ENCODE measurements at regions not wholly inside any gene's neighbourhood (a gene's known extent, or its start where the extent isn't known, plus 50 kb on each side); places are given as distances from the start of the nearest gene placed in this dataset.

- Histone ChIP-seq H3K27me3 (ENCODE audit: control insufficient read depth in 2 of 2, insufficient read depth in 2 of 2, low read length in 2 of 2) (no peaks in the 10 kb centered on the region), H3K4me3 (replicated peaks in 1 of 3; ENCODE audit: insufficient read depth in 1 of 3, low read depth in 1 of 3, low read length in 3 of 3) (no peak overlapping the region), H2AFZ (ENCODE audit: low read depth, low read length) (no peak overlapping the region), H4K20me1 (replicated peaks; ENCODE audit: control insufficient read depth, extremely low read depth, insufficient read depth, low read length) (no peaks in the 10 kb centered on the region), H3K9me1 (replicated peaks; ENCODE audit: control insufficient read depth, extremely low read depth, insufficient read depth, low read length) (no peaks in the 10 kb centered on the region), H3K4me2 (ENCODE audit: insufficient read depth, low read length) (no peak overlapping the region), H3K9me3 (replicated peaks; ENCODE audit: control insufficient read depth, insufficient read depth, low read length) (peaks cover 2% of the 10 kb centered on the region), H3K79me2 (ENCODE audit: control insufficient read depth, insufficient read depth, low read length) (no peaks in the 10 kb centered on the region), H3K4me1 (ENCODE audit: control insufficient read depth, extremely low read depth, insufficient read depth, low read length) (no peaks in the 10 kb centered on the region), H3K27ac (ENCODE audit: insufficient read depth, low read depth, low read length) (no peak overlapping the region), H3K9ac (replicated peaks; ENCODE audit: extremely low read depth, insufficient read depth, low read length) (no peak overlapping the region), H3K36me3 (ENCODE audit: control insufficient read depth in 2 of 2, extremely low read depth in 1 of 2, insufficient read depth in 2 of 2, low read length in 2 of 2) (no peaks in the 10 kb centered on the region)
- DNase-seq (ENCODE audit: low read depth, low spot score) (no peak), FAIRE-seq (no peak)
- no TSS peak for BruUV-seq (replicated peaks)
- intact Hi-C loops (cut with micrococcal nuclease) (no loop called here), dilution Hi-C loops (cut with MboI; ENCODE audit: extremely low pct_ligation_motif_present, low sequenced_read_pairs) (no loop called here)
- no peak for TF ChIP-seq EZH2 (IDR thresholded peaks at IDR 0.05; ENCODE audit: borderline replicate concordance, low read depth, low read length, severe bottlenecking)
- no peak for TF ChIP-seq CTCF (IDR thresholded peaks at IDR 0.05; ENCODE audit: extremely low read depth in 1 of 2, insufficient read depth in 1 of 2, low read depth in 1 of 2, low read length in 2 of 2)
- TF ChIP-seq JUN (IDR thresholded peaks at IDR 0.05; ENCODE audit: borderline replicate concordance, insufficient read depth, insufficient read length, low read depth) = no peak
- TF ChIP-seq FOS (IDR thresholded peaks at IDR 0.05; ENCODE audit: borderline replicate concordance, insufficient read depth, low read length) = no peak
- TF ChIP-seq MYC (IDR thresholded peaks at IDR 0.05; ENCODE audit: low read depth, low read length) = no peak
- TF ChIP-seq POLR2AphosphoS5 (IDR thresholded peaks at IDR 0.05; ENCODE audit: insufficient read depth, low read depth, low read length) = no peak
- no peak for TF ChIP-seq GATA2 (IDR thresholded peaks at IDR 0.05; ENCODE audit: insufficient read depth, insufficient read length, low read depth, low read length)
- no peak for TF ChIP-seq MAX (IDR thresholded peaks at IDR 0.05; ENCODE audit: insufficient read depth, insufficient read length)
- no peak for TF ChIP-seq POLR2A (IDR thresholded peaks at IDR 0.05; ENCODE audit: low read depth, low read length)
- CTCF ChIA-PET = no interaction called here
- POLR2A ChIA-PET = no interaction called here
Measured at GRCh38 chr12:126651133-126651532, 1585.9 kb downstream of the AACS start.

Measured in endothelial cell of umbilical vein (primary cell).